ENCODE measurements at regions not wholly inside any gene's neighbourhood (a gene's known extent, or its start where the extent isn't known, plus 50 kb on each side); places are given as distances from the start of the nearest gene placed in this dataset.

DNA sequence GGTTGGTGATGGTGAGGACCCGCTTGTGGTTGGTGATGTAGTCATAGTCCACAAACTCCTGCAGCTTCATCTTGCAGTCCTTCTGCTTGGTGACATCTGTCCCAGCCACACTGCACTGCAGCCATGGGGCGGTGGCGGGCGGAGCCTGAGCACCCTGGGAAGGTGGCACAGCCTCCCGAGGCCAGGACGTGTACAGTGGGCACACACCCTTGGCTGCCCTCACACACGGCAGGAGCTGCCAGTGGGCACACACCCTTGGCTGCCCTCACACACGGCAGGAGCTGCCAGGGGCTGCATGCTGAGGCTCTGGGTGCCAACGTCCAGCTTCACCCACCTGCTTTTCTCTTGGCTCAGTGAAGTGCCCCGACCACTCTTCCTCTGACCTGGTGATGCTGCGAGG, 128.7 kb downstream of the TUBA3C start:
- TF ChIP-seq RAD21 (IDR thresholded peaks at IDR 0.05; ENCODE audit: low read length) (no peak), POLR2A (IDR thresholded peaks at IDR 0.05; ENCODE audit: low read depth, low read length) (no peak), CEBPB (IDR thresholded peaks at IDR 0.05; ENCODE audit: low read depth, low read length) (no peak), RFX5 (IDR thresholded peaks at IDR 0.05; ENCODE audit: low read depth, low read length) (no peak), SMC3 (IDR thresholded peaks at IDR 0.05; ENCODE audit: low read depth, low read length) (no peak), NFE2L2 (IDR thresholded peaks at IDR 0.05; ENCODE audit: low read depth, low read length) (no peak), FOS (IDR thresholded peaks at IDR 0.05; ENCODE audit: low read depth, low read length) (no peak), CHD1 (IDR thresholded peaks at IDR 0.05; ENCODE audit: low read depth, low read length) (no peak), MAZ (IDR thresholded peaks at IDR 0.05; ENCODE audit: borderline replicate concordance, low read depth, low read length) (no peak)
- TF ChIP-seq, protein P1, sequence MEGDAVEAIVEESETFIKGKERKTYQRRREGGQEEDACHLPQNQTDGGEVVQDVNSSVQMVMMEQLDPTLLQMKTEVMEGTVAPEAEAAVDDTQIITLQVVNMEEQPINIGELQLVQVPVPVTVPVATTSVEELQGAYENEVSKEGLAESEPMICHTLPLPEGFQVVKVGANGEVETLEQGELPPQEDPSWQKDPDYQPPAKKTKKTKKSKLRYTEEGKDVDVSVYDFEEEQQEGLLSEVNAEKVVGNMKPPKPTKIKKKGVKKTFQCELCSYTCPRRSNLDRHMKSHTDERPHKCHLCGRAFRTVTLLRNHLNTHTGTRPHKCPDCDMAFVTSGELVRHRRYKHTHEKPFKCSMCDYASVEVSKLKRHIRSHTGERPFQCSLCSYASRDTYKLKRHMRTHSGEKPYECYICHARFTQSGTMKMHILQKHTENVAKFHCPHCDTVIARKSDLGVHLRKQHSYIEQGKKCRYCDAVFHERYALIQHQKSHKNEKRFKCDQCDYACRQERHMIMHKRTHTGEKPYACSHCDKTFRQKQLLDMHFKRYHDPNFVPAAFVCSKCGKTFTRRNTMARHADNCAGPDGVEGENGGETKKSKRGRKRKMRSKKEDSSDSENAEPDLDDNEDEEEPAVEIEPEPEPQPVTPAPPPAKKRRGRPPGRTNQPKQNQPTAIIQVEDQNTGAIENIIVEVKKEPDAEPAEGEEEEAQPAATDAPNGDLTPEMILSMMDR (conservative IDR thresholded peaks at IDR 0.05; ENCODE audit: low read depth, low read length): no peak
- TF ChIP-seq, protein P2, sequence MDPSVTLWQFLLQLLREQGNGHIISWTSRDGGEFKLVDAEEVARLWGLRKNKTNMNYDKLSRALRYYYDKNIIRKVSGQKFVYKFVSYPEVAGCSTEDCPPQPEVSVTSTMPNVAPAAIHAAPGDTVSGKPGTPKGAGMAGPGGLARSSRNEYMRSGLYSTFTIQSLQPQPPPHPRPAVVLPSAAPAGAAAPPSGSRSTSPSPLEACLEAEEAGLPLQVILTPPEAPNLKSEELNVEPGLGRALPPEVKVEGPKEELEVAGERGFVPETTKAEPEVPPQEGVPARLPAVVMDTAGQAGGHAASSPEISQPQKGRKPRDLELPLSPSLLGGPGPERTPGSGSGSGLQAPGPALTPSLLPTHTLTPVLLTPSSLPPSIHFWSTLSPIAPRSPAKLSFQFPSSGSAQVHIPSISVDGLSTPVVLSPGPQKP (IDR thresholded peaks at IDR 0.05; ENCODE audit: borderline replicate concordance, low read depth, low read length): no peak
